WERI-Rb-1 (cell line): ENCODE measurements at regions not wholly inside any gene's neighbourhood (a gene's known extent, or its start where the extent isn't known, plus 50 kb on each side); places are given as distances from the start of the nearest gene placed in this dataset.
A peak's percentile ranks its signal among the peaks of the same experiment; 100 is the strongest.

Experiments used
- DNase-seq: peaks from one replicate; pipeline ENCODE4 v3.0.0-alpha.2; 2020
- H3K27ac ChIP-seq: fragments of 250-450 bp; sonication (Bioruptor Pico); 2 replicates; pipeline ENCODE4 v1.5.1; 2020; ENCODE audit warnings: mild to moderate bottlenecking, moderate library complexity
- H3K27me3 ChIP-seq: fragments of 250-450 bp; sonication (Bioruptor Pico); 2 replicates; pipeline ENCODE4 v1.5.1; 2021; ENCODE audit warnings: mild to moderate bottlenecking, low read depth, moderate library complexity; ENCODE audit not compliant: insufficient read depth, severe bottlenecking
- H3K36me3 ChIP-seq: fragments of 250-450 bp; sonication (Bioruptor Pico); 2 replicates; pipeline ENCODE4 v1.5.1; 2020; ENCODE audit warnings: mild to moderate bottlenecking, moderate library complexity
- H3K4me3 ChIP-seq: 2 replicates; pipeline ENCODE4 v1.5.1; 2011; ENCODE audit warnings: low read depth, mild to moderate bottlenecking, control low read depth, low read length
- H3K9me3 ChIP-seq: fragments of 250-450 bp; sonication (Bioruptor Pico); 2 replicates; pipeline ENCODE4 v1.5.1; 2021; ENCODE audit warnings: mild to moderate bottlenecking, moderate library complexity; ENCODE audit not compliant: severe bottlenecking
- CTCF ChIP-seq: IDR thresholded peaks from 2 replicates; pipeline ENCODE4 v1.5.1; 2011; ENCODE audit warnings: low read depth, mild to moderate bottlenecking, control low read depth, inconsistent platforms, low read length

- Histone ChIP-seq H3K9me3 (peaks cover 14% of the 10 kb centered on the region), H3K27me3 (peaks cover 70% of the 10 kb centered on the region), H3K4me3 (no peak overlapping the region), H3K36me3 (no peaks in the 10 kb centered on the region), H3K27ac (no peak overlapping the region)
- no peak for TF ChIP-seq CTCF
- DNase-seq = no peak
Measured at GRCh38 chr11:69371731-69372588, 78.0 kb downstream of the MYEOV start.

- peak; percentile 0 for DNase-seq
- Histone ChIP-seq H3K4me3 (no peak overlapping the region), H3K27me3 (peaks cover 66% of the 10 kb centered on the region), H3K36me3 (no peaks in the 10 kb centered on the region), H3K27ac (no peak overlapping the region), H3K9me3 (peaks cover 14% of the 10 kb centered on the region)
- no peak for TF ChIP-seq CTCF
Measured at GRCh38 chr11:69372589-69373250, 78.8 kb downstream of the MYEOV start.

GRCh38 chr11:69373251-69373635, 79.3 kb downstream of the MYEOV start:
- no peak for TF ChIP-seq CTCF
- peaks cover 68% of the 10 kb centered on the region for H3K27me3 ChIP-seq
- DNase-seq = no peak
- H3K4me3 ChIP-seq = no peak overlapping the region
- H3K36me3 ChIP-seq = no peaks in the 10 kb centered on the region
- H3K27ac ChIP-seq = no peak overlapping the region
- peaks cover 13% of the 10 kb centered on the region for H3K9me3 ChIP-seq

GRCh38 chr11:69374110-69374945, 80.4 kb downstream of the MYEOV start:
- Histone ChIP-seq H3K27me3 (peaks cover 77% of the 10 kb centered on the region), H3K9me3 (peaks cover 2% of the 10 kb centered on the region), H3K36me3 (no peaks in the 10 kb centered on the region), H3K27ac (no peak overlapping the region), H3K4me3 (no peak overlapping the region)
- peak; percentile 6 for DNase-seq
- no peak for TF ChIP-seq CTCF

- peak; percentile 2 for DNase-seq
- Histone ChIP-seq H3K4me3 (no peak overlapping the region), H3K27me3 (peaks cover 83% of the 10 kb centered on the region), H3K27ac (no peak overlapping the region), H3K36me3 (no peaks in the 10 kb centered on the region), H3K9me3 (no peaks in the 10 kb centered on the region)
- no peak for TF ChIP-seq CTCF
Measured at GRCh38 chr11:69374946-69375310, 81.0 kb downstream of the MYEOV start.
